Astrocyte of the spinal cord (primary cell): ENCODE measurements at regions not wholly inside any gene's neighbourhood (a gene's known extent, or its start where the extent isn't known, plus 50 kb on each side); places are given as distances from the start of the nearest gene placed in this dataset.
"Not testable (repeated sequence)": the region's sequence is repeated elsewhere in the genome, so short reads cannot be mapped to it uniquely, and the experiment has no call there.

Experiments used
- DNase-seq: peaks from one replicate; pipeline ENCODE4 v3.0.0; 2011; ENCODE audit warnings: low read depth, low spot score
- H3K4me3 ChIP-seq: 2 replicates; pipeline ENCODE4 v1.5.1; 2011; ENCODE audit warnings: low read depth, mild to moderate bottlenecking, low read length, moderate library complexity
- CTCF ChIP-seq: IDR thresholded peaks from 2 replicates; pipeline ENCODE4 v1.5.1; 2012; ENCODE audit warnings: low read depth, mild to moderate bottlenecking, low read length, inconsistent platforms
- in situ Hi-C: cut with HindIII; loops from 2 replicates; pipeline ENCODE4 v1.10.0; 2017; ENCODE audit warnings: low sequenced_read_pairs

DNA sequence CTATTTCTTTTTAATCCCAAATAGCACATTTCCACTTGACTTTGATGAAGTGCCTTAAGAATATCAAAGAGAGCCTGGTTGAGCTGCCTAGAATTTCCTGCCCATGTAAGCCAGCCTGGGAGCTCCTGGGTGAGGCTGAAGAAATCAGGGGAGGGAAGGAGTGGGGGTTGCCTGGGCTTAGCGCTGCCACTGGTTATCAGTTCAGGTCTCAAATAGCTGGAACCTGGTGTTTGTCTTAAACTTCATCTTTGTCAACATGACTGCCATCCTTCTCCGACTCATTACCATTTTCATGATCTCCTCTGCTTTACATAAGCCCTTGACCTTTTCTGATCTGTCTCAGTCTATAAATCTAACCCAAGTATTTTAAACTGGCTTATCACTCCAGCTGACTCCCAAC is 151.5 kb downstream of the TTC8 start:
- in situ Hi-C loops: no loop called here
- H3K4me3 ChIP-seq: no peak overlapping the region
- DNase-seq: no peak
- TF ChIP-seq CTCF: no peak

GRCh38 chr14:88980907-88981306 is 156.5 kb downstream of the TTC8 start:
- H3K4me3 ChIP-seq, DNase-seq, in situ Hi-C loops: not testable (repeated sequence)

DNA sequence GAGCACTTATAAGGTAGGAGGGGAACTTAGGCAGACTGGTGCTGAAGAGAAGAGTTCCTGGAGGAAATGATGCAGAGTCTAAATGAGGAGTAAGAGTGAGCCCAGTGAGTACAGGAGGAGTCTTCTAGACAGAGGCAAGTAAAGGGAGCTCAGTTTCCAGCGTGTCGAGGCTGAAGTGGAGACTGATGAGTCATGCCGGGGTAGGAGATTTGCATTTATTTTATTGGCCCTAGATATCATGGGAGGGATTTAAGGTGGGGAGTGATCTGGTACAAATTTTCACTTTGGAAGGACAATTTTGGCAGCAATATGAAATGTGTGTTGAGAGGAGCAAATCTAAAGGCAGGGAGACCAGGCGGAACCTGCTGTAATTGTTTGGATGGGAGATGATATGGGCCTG is 157.5 kb downstream of the TTC8 start:
- no peak for DNase-seq
- H3K4me3 ChIP-seq: no peak overlapping the region
- in situ Hi-C loops: no loop called here
- TF ChIP-seq CTCF: no peak

GRCh38 chr14:88983755-88984154 is 159.3 kb downstream of the TTC8 start:
- H3K4me3 ChIP-seq: no peak overlapping the region
- in situ Hi-C loops: no loop called here
- peak; percentile 89 for DNase-seq
- no peak for TF ChIP-seq CTCF

DNA sequence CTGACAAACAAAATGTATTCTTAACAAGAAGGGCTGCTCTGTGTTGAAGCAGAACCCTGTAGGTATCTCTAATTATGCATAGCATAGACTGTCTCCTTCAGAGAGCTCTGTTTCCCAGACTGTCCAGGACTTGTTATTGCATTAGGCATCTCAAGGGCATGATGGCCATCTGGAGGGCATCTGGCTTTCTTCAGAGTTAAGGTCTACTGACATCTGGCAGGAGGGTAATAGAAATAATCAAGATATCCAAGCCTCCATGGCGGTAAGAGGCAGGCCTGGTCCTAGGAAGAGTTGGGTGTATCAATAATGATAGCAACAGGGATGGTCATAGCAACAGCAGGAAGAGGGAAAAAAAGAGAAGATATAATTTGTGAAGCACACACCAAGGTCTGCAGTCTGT is 161.2 kb downstream of the TTC8 start:
- TF ChIP-seq CTCF: no peak
- DNase-seq: no peak
- H3K4me3 ChIP-seq: no peak overlapping the region
- in situ Hi-C loops: no loop called here

DNA sequence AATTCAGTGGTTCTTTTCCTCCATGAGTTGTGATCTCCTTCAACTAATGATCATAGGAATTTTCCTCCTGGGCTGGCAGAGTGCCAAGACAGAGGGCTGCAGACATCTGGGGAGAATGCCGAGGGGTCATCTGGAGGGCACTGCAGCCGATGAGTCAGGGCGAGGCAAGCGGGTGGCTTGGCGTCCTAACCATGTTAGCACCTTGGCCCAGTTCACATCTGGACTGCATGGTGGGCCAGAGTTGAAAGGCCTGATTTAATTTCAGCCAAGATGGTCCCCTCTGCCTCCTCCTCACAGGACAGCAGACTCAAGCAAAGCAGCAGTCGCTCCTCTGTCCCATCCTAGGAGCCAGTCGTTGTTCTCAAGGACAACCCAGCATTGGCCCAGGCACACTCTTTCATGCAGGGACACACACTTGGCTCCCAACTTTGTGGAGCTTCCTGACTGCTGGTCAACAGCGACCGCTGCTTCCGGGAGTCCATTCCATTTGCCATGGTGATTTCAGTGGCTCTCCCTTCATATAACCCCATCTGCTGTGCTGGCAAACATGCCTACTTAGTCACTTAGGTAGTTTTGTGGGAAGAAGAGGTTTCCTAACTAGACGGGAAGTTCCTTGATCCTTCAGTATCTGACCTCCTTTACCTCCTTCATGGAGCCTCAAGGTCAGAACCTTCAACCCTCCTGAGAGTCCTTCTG is 161.8 kb downstream of the TTC8 start:
- H3K4me3 ChIP-seq: no peak overlapping the region
- TF ChIP-seq CTCF: no peak
- in situ Hi-C loops: no loop called here
- DNase-seq: peak; percentile 79

DNA sequence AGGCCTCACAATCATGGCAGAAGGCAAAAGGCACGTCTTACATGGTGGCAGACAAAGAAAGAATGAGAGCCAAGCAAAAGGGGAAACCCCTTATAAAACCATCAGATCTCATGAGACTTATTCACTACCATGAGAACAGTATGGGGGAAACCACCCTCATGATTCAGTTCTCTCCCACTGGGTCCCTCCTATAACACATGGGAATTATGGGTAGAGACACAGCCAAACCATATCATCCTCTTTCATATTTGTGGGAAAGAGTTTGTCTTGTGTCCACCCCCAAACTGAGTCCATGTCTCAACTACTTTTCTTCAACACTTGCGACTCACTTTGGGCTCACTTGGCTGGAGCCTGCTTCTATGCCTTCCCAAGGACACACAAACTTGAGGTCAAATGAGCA is 162.5 kb downstream of the TTC8 start:
- DNase-seq, H3K4me3 ChIP-seq, in situ Hi-C loops: not testable (repeated sequence)

DNA sequence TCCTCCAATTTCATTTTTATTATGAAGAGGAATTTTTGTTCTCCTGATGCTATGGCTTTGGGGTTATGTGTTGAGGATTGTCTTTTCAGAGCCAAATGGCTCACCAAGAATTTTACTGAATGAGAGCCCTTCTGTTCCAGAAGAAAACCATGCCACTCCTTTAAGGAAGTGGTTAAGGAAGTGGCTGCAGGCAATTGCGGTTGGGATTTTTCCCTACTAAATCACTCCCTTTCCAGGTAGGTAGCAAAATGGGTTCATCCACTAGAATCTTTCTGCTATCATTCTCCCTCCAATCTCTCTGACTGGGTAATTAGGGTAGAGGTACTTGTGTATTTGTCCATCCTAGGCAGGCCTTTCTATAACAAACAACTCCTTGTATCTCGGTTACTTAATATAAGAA is 163.1 kb downstream of the TTC8 start:
- no peak for TF ChIP-seq CTCF
- no peak overlapping the region for H3K4me3 ChIP-seq
- DNase-seq: no peak
- in situ Hi-C loops: no loop called here
